GM12874 (cell line): ENCODE measurements at regions not wholly inside any gene's neighbourhood (a gene's known extent, or its start where the extent isn't known, plus 50 kb on each side); places are given as distances from the start of the nearest gene placed in this dataset.

Source experiments
- TF ChIP-seq, protein P1 (sequence below): IDR thresholded peaks from 2 replicates; pipeline ENCODE4 v1.5.1; 2011; ENCODE audit warnings: low read depth, mild to moderate bottlenecking, control low read depth, low read length, moderate library complexity; ENCODE audit not compliant: insufficient read depth

- TF ChIP-seq, protein P1, sequence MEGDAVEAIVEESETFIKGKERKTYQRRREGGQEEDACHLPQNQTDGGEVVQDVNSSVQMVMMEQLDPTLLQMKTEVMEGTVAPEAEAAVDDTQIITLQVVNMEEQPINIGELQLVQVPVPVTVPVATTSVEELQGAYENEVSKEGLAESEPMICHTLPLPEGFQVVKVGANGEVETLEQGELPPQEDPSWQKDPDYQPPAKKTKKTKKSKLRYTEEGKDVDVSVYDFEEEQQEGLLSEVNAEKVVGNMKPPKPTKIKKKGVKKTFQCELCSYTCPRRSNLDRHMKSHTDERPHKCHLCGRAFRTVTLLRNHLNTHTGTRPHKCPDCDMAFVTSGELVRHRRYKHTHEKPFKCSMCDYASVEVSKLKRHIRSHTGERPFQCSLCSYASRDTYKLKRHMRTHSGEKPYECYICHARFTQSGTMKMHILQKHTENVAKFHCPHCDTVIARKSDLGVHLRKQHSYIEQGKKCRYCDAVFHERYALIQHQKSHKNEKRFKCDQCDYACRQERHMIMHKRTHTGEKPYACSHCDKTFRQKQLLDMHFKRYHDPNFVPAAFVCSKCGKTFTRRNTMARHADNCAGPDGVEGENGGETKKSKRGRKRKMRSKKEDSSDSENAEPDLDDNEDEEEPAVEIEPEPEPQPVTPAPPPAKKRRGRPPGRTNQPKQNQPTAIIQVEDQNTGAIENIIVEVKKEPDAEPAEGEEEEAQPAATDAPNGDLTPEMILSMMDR, result no peak
Measured at GRCh38 chr2:105681927-105682326, 62.8 kb upstream of the NCK2 start.

GRCh38 chr2:105680357-105680756, 64.4 kb upstream of the NCK2 start:
- TF ChIP-seq, protein P1, result no peak

DNA sequence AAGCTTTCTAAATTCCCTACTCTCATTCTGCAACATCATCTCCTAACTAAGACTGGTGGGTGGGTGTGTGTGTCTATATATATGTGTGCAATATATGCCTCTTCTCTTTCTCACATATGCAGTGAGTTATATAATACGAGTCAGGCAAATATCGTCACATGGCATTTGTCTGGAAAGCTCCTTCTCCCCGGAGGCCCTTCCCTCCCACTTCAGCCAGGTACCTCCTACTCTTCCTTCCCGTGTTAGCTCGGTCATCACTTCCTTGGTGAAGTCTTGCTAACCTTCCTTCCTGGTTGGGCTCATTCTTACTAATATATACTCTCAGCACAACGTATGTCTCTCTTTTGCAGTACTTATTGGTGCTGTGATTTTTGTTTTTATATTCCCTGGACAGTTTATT, 66.4 kb upstream of the NCK2 start:
- TF ChIP-seq, protein P1, result no peak

GRCh38 chr2:105677901-105678300, 66.8 kb upstream of the NCK2 start:
- TF ChIP-seq, protein P1, result no peak

GRCh38 chr2:105675841-105676240, 68.9 kb upstream of the NCK2 start:
- TF ChIP-seq, protein P1, result no peak

DNA sequence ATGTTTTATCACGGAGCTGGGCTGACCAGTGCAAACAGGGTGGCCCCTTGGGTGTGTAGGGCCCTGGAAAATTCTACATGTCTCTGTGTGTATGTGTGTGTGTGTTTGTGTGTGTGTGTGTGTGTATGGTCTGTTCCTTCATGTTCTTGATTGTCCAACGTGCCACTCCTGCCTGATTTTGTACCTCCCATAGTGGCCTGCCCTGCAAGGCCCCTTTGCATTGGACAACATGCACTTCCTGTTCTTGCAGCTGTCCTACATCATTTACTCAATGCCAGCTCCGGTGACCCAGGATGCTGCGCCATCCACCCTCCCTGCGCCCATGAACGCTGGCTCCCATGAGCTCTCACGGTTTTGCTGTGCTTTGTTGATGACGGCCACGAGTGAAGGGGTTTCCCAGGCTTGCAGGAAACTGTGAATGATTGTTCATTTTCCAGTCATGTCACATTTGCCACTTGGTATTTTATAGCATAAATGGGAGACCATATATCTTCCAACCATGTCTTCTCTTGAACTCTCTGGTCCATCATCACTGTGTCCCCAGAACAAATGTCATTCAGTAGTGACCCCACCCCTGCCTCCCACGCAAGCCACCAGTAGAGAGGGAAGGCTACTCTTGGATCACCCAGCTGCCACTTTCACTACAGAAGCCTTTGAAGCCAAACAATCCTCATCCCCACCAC, 69.7 kb upstream of the NCK2 start:
- TF ChIP-seq, protein P1, result no peak

GRCh38 chr2:105674401-105674800, 70.3 kb upstream of the NCK2 start:
- TF ChIP-seq, protein P1, result no peak
